H9 (cell line): ENCODE measurements at regions not wholly inside any gene's neighbourhood (a gene's known extent, or its start where the extent isn't known, plus 50 kb on each side); places are given as distances from the start of the nearest gene placed in this dataset.

Source experiments
- DNase-seq: peaks from one replicate; pipeline ENCODE4 v3.0.0-alpha.2; 2017
- H2AFZ ChIP-seq: one replicate; pipeline ENCODE4 v1.6.1; 2013; ENCODE audit warnings: mild to moderate bottlenecking, low read length, control low read depth, moderate library complexity
- H2AK5ac ChIP-seq: 2 replicates; pipeline ENCODE4 v1.6.1; 2013; ENCODE audit warnings: low read length, control low read depth, mixed read lengths; ENCODE audit not compliant: insufficient read length
- H2BK120ac ChIP-seq: one replicate; pipeline ENCODE4 v1.6.1; 2013; ENCODE audit warnings: low read depth, mild to moderate bottlenecking, low read length, control low read depth, inconsistent platforms; ENCODE audit not compliant: poor library complexity, severe bottlenecking
- H2BK12ac ChIP-seq: 2 replicates; pipeline ENCODE4 v1.6.1; 2013; ENCODE audit warnings: low read length, control low read depth, mixed read lengths, low read depth; ENCODE audit not compliant: insufficient read length
- H2BK15ac ChIP-seq: 2 replicates; pipeline ENCODE4 v1.6.1; 2013; ENCODE audit warnings: low read depth, low read length, control low read depth
- H2BK20ac ChIP-seq: one replicate; pipeline ENCODE4 v1.6.1; 2013; ENCODE audit warnings: low read depth, mild to moderate bottlenecking, low read length, control low read depth, inconsistent platforms; ENCODE audit not compliant: poor library complexity, severe bottlenecking
- H2BK5ac ChIP-seq: 2 replicates; pipeline ENCODE4 v1.6.1; 2013; ENCODE audit warnings: low read length, control low read depth, mixed read lengths; ENCODE audit not compliant: insufficient read length
- H3K14ac ChIP-seq: 2 replicates; pipeline ENCODE4 v1.6.1; 2013; ENCODE audit warnings: low read length, control low read depth; ENCODE audit not compliant: insufficient read depth
- H3K18ac ChIP-seq: 2 replicates; pipeline ENCODE4 v1.6.1; 2013; ENCODE audit warnings: low read depth, mild to moderate bottlenecking, mixed read lengths, low read length, control low read depth; ENCODE audit not compliant: insufficient read length
- H3K23ac ChIP-seq: 2 replicates; pipeline ENCODE4 v1.6.1; 2013; ENCODE audit warnings: low read length, control low read depth, mixed read lengths, low read depth; ENCODE audit not compliant: insufficient read length
- H3K23me2 ChIP-seq: 2 replicates; pipeline ENCODE4 v1.6.1; 2013; ENCODE audit warnings: low read depth, mild to moderate bottlenecking, mixed read lengths, low read length, control low read depth; ENCODE audit not compliant: insufficient read length, poor library complexity, severe bottlenecking
- H3K27ac ChIP-seq: 2 replicates; pipeline ENCODE4 v1.5.1; 2013; ENCODE audit warnings: low read length, control low read depth, mixed read lengths, low read depth; ENCODE audit not compliant: insufficient read length
- H3K27me3 ChIP-seq: 2 replicates; pipeline ENCODE4 v1.6.1; 2013; ENCODE audit warnings: low read length, control low read depth, inconsistent platforms; ENCODE audit not compliant: insufficient read depth
- H3K4ac ChIP-seq: 2 replicates; pipeline ENCODE4 v1.6.1; 2013; ENCODE audit warnings: low read depth, mild to moderate bottlenecking, control low read depth, inconsistent platforms, low read length, moderate library complexity
- H3K4me1 ChIP-seq: 2 replicates; pipeline ENCODE4 v1.6.1; 2013; ENCODE audit warnings: low read length, control low read depth, inconsistent platforms; ENCODE audit not compliant: insufficient read depth
- H3K4me2 ChIP-seq: 2 replicates; pipeline ENCODE4 v1.6.1; 2013; ENCODE audit warnings: low read length, control low read depth, mixed read lengths; ENCODE audit not compliant: insufficient read length, insufficient read depth
- H3K56ac ChIP-seq: 2 replicates; pipeline ENCODE4 v1.6.1; 2013; ENCODE audit warnings: low read depth, mild to moderate bottlenecking, mixed read lengths, low read length, control low read depth; ENCODE audit not compliant: insufficient read length
- H3K79me1 ChIP-seq: 2 replicates; pipeline ENCODE4 v1.6.1; 2013; ENCODE audit warnings: low read depth, mild to moderate bottlenecking, moderate library complexity, low read length, control low read depth, inconsistent platforms; ENCODE audit not compliant: insufficient read depth, poor library complexity, severe bottlenecking
- H3K79me2 ChIP-seq: 2 replicates; pipeline ENCODE4 v1.6.1; 2013; ENCODE audit warnings: low read length, control low read depth, inconsistent platforms; ENCODE audit not compliant: insufficient read depth
- H3K9ac ChIP-seq: 2 replicates; pipeline ENCODE4 v1.6.1; 2013; ENCODE audit warnings: low read length, control low read depth, mixed read lengths; ENCODE audit not compliant: insufficient read length; ENCODE audit errors: extremely low read depth
- H3K9me3 ChIP-seq: one replicate; pipeline ENCODE4 v1.6.1; 2013; ENCODE audit warnings: low read depth, low read length, inconsistent platforms; ENCODE audit not compliant: control insufficient read depth
- H3T11ph ChIP-seq: one replicate; pipeline ENCODE4 v1.6.1; 2013; ENCODE audit warnings: mild to moderate bottlenecking, low read length, control low read depth, inconsistent platforms
- H4K20me1 ChIP-seq: one replicate; pipeline ENCODE4 v1.6.1; 2013; ENCODE audit not compliant: control insufficient read depth, insufficient read length, insufficient read depth
- H4K5ac ChIP-seq: 2 replicates; pipeline ENCODE4 v1.6.1; 2013; ENCODE audit warnings: low read depth, mild to moderate bottlenecking, mixed read lengths, low read length, control low read depth; ENCODE audit not compliant: insufficient read length
- H4K8ac ChIP-seq: replicated peaks from 2 replicates; pipeline ENCODE4 v1.6.1; 2013; ENCODE audit warnings: low read length, control low read depth, mixed read lengths, low read depth; ENCODE audit not compliant: insufficient read length
- H4K91ac ChIP-seq: 2 replicates; pipeline ENCODE4 v1.6.1; 2013; ENCODE audit warnings: low read depth, mild to moderate bottlenecking, moderate library complexity, mixed read lengths, low read length, control low read depth; ENCODE audit not compliant: insufficient read length
- H3K27ac Mint-ChIP-seq, 3 experiments: 2 replicates in 2 of 3; 3 replicates in 1 of 3; pipeline ENCODE4 v1.8.0; 2020 to 2021; ENCODE audit warnings: mixed read lengths in 3 of 3, mild to moderate bottlenecking in 1 of 3, moderate library complexity in 1 of 3
- H3K27me3 Mint-ChIP-seq: 2 replicates; pipeline ENCODE4 v1.8.0; 2021; ENCODE audit warnings: low read depth, mild to moderate bottlenecking, moderate library complexity, mixed read lengths
- H3K36me3 Mint-ChIP-seq, 3 experiments: 2 replicates in 2 of 3; 3 replicates in 1 of 3; pipeline ENCODE4 v1.8.0; 2020 to 2021; ENCODE audit warnings: low read depth in 3 of 3, mixed read lengths in 3 of 3; ENCODE audit not compliant: insufficient read depth in 1 of 3
- H3K4me1 Mint-ChIP-seq, 2 experiments: 2 replicates each; pipeline ENCODE4 v1.8.0; 2020; ENCODE audit warnings: mixed read lengths in 2 of 2
- H3K4me3 Mint-ChIP-seq, 2 experiments: 2 replicates in 1 of 2; 3 replicates in 1 of 2; pipeline ENCODE4 v1.8.0; 2020 to 2021; ENCODE audit warnings: mild to moderate bottlenecking in 2 of 2, mixed read lengths in 2 of 2, moderate library complexity in 1 of 2
- H3K9me3 Mint-ChIP-seq, 2 experiments: 2 replicates in 1 of 2; 3 replicates in 1 of 2; pipeline ENCODE4 v1.8.0; 2020; ENCODE audit warnings: mild to moderate bottlenecking in 2 of 2, mixed read lengths in 2 of 2, moderate library complexity in 1 of 2
- WGBS: extraction: QIAGEN DNeasy Blood & Tissue Kit; methylation state at CpG from one replicate; pipeline ENCODE4 v1.1.7; 2013; ENCODE audit warnings: missing lambda C conversion rate, low lambda C conversion rate, mixed read lengths; ENCODE audit not compliant: insufficient read length; ENCODE audit errors: extremely low coverage; 5-methylcytosine and 5-hydroxymethylcytosine counted together
- TF ChIP-seq, protein P1 (sequence below): fragments of 200-600 bp; sonication (generic); conservative IDR thresholded peaks from 3 replicates; pipeline ENCODE4 v1.8.0; 2021; ENCODE audit warnings: antibody characterized with exemption, mild to moderate bottlenecking

DNA sequence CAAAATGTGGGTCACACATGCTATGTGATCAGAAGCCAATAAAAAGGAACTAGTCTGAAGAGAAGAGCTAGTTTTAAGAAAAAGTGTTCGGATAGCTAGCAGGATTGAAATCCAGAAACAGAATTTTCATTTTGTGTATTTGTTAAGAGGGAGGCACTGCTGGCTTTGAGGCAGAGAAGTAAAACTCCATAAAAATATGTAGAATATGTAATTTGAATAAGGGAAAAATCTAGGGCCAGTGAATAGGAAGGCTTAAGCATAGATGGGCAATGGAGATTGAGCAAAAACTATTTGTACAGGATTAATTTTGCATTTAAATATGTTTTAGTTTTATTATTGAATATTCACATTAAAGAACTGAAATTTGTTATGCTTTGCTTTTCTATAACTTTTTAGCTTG is 399.9 kb upstream of the PITX2 start:
- Mint-ChIP-seq H3K27ac (no peak overlapping the region), H3K9me3 (no peaks in the 10 kb centered on the region), H3K36me3 (no peaks in the 10 kb centered on the region), H3K4me1 (peaks cover 10 to 22% of the 10 kb centered on the region in 2 experiments), H3K4me3 (no peak overlapping the region), H3K27me3 (no peaks in the 10 kb centered on the region)
- Histone ChIP-seq H2BK5ac (no peak overlapping the region), H2BK120ac (no peak overlapping the region), H3K23ac (no peak overlapping the region), H3K4ac (no peak overlapping the region), H3K18ac (no peak overlapping the region), H3K79me2 (no peaks in the 10 kb centered on the region), H2BK12ac (no peak overlapping the region), H4K91ac (no peak overlapping the region), H3K14ac (no peak overlapping the region), H2AFZ (no peak overlapping the region), H3K79me1 (no peaks in the 10 kb centered on the region), H3K4me1 (peaks cover 2% of the 10 kb centered on the region; the same call in 1 of the 2 replicates), H4K20me1 (no peaks in the 10 kb centered on the region), H4K8ac (no peak overlapping the region), H2AK5ac (no peak overlapping the region), H3K27me3 (no peaks in the 10 kb centered on the region), H3K23me2 (no peaks in the 10 kb centered on the region), H3K9me3 (no peaks in the 10 kb centered on the region), H2BK20ac (no peak overlapping the region), H3K4me2 (no peak overlapping the region), H2BK15ac (no peak overlapping the region), H4K5ac (no peak overlapping the region), H3K9ac (no peak overlapping the region), H3K56ac (no peak overlapping the region), H3K27ac (no peak overlapping the region), H3T11ph (no peak overlapping the region)
- TF ChIP-seq, protein P1, sequence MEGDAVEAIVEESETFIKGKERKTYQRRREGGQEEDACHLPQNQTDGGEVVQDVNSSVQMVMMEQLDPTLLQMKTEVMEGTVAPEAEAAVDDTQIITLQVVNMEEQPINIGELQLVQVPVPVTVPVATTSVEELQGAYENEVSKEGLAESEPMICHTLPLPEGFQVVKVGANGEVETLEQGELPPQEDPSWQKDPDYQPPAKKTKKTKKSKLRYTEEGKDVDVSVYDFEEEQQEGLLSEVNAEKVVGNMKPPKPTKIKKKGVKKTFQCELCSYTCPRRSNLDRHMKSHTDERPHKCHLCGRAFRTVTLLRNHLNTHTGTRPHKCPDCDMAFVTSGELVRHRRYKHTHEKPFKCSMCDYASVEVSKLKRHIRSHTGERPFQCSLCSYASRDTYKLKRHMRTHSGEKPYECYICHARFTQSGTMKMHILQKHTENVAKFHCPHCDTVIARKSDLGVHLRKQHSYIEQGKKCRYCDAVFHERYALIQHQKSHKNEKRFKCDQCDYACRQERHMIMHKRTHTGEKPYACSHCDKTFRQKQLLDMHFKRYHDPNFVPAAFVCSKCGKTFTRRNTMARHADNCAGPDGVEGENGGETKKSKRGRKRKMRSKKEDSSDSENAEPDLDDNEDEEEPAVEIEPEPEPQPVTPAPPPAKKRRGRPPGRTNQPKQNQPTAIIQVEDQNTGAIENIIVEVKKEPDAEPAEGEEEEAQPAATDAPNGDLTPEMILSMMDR = no peak
- WGBS = no CpG with 5 or more reads among the region's 1 CpG
- no peak for DNase-seq
